IPS DF 6.9 (cell line): ENCODE measurements at regions not wholly inside any gene's neighbourhood (a gene's known extent, or its start where the extent isn't known, plus 50 kb on each side); places are given as distances from the start of the nearest gene placed in this dataset.

ENCODE experiments used
- DNase-seq: peaks from one replicate; pipeline ENCODE4 v3.0.0-alpha.2; 2013; ENCODE audit warnings: low read depth, low spot score
- H3K27ac ChIP-seq: one replicate; pipeline ENCODE4 v1.5.1; 2013; ENCODE audit warnings: low read length, control low read depth
- H3K27me3 ChIP-seq: 2 replicates; pipeline ENCODE4 v1.6.1; 2013; ENCODE audit warnings: mild to moderate bottlenecking, low read length; ENCODE audit not compliant: control insufficient read depth, insufficient read depth
- H3K36me3 ChIP-seq: 2 replicates; pipeline ENCODE4 v1.6.1; 2013; ENCODE audit warnings: low read length; ENCODE audit not compliant: control insufficient read depth, insufficient read depth
- H3K4me1 ChIP-seq: 2 replicates; pipeline ENCODE4 v1.6.1; 2013; ENCODE audit warnings: low read length; ENCODE audit not compliant: control insufficient read depth, insufficient read depth
- H3K4me3 ChIP-seq: 2 replicates; pipeline ENCODE4 v1.5.1; 2013; ENCODE audit warnings: mild to moderate bottlenecking, low read length
- H3K9me3 ChIP-seq: 2 replicates; pipeline ENCODE4 v1.6.1; 2013; ENCODE audit warnings: low read length, inconsistent platforms; ENCODE audit not compliant: control insufficient read depth, insufficient read depth
- WGBS: extraction: QIAGEN DNeasy Blood & Tissue Kit; methylation state at CpG from one replicate; pipeline ENCODE4 v1.1.7; 2013; ENCODE audit warnings: mixed read lengths, missing lambda C conversion rate; ENCODE audit not compliant: insufficient read length, insufficient coverage; 5-methylcytosine and 5-hydroxymethylcytosine counted together

DNA sequence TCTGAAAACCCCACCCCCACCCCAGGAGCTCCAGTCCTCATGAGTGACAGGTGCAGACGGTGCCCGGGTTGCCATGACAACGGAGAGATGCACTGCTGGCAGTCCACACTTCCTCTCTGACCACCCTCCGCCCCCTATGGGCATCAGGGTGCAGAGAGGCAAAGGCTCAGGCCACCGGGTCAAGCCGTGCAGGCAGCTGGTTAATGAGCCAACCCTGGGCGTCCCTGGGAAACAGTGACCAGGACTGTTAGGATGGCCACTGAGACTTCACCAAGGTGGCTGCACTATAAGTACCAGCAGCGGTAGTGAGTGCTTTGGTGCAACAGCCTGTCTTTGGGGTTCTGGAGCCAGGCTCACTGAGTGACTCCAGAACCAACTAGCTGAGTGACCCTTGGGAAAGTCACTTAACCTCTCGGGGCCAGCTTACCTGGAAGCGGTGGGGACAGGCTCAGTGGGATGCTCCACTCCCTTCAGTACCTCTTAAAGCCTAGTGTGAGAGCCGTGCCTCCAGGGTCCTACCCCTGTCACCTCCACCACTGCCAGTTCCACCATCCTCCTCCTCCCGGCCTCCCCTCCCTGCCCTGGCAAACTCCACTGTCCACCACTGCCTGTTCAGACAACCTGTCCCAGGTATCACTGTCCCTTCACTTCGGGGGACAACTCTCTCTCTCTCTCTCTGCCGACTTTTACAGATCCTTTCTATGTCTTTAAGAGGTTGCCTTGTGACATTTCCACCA is 121.0 kb upstream of the PRR20G start:
- H3K36me3 ChIP-seq = no peaks in the 10 kb centered on the region
- no peak overlapping the region for H3K4me3 ChIP-seq
- no peak overlapping the region for H3K27ac ChIP-seq
- no CpG with 5 or more reads among the region's 14 CpGs for WGBS
- no peaks in the 10 kb centered on the region for H3K4me1 ChIP-seq
- no peaks in the 10 kb centered on the region for H3K9me3 ChIP-seq
- DNase-seq = no peak
- H3K27me3 ChIP-seq = no peaks in the 10 kb centered on the region

DNA sequence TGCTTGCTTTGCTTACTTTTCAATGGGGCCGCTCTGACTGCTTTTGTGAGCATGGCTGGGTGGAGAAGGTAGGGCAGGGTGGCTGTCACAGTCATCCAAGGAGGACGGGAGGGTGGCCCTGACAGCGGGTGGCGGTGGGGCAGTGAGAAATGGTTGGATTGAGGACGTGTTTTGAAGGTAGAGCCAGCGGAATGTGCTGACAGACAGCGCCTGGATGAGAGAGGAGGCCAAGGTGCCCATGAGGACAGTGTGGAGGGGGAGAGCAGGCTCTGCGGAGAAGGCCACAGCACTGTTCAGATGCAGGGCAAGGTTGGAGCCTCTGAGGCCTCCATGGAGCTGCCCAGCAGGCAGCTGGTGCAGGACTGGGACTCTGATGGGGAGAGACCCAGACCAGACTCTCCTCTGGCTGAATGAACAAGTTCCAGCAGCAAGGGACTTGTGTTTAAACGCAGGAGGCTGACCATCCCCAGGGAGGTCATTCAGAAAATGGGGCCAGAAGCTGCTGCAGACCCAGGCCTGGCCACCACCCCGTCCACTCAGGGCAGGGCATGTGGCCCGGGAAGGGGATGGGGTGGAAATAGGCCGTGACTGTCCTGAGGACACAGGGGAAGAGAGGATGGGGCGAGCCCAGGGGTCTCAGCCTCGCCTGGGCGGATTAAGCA is 120.3 kb upstream of the PRR20G start:
- no CpG with 5 or more reads among the region's 15 CpGs for WGBS
- Histone ChIP-seq H3K36me3 (no peaks in the 10 kb centered on the region), H3K9me3 (no peaks in the 10 kb centered on the region), H3K4me3 (no peak overlapping the region), H3K27ac (no peak overlapping the region), H3K27me3 (no peaks in the 10 kb centered on the region), H3K4me1 (no peaks in the 10 kb centered on the region)
- DNase-seq = no peak

- no peaks in the 10 kb centered on the region for H3K27me3 ChIP-seq
- no peaks in the 10 kb centered on the region for H3K4me1 ChIP-seq
- H3K36me3 ChIP-seq = no peaks in the 10 kb centered on the region
- WGBS = no CpG with 5 or more reads among the region's 13 CpGs
- no peak for DNase-seq
- H3K4me3 ChIP-seq = no peak overlapping the region
- H3K27ac ChIP-seq = no peak overlapping the region
- no peaks in the 10 kb centered on the region for H3K9me3 ChIP-seq
Observed at GRCh38 chr3:127407026-127407939, 119.4 kb upstream of the PRR20G start.

DNA sequence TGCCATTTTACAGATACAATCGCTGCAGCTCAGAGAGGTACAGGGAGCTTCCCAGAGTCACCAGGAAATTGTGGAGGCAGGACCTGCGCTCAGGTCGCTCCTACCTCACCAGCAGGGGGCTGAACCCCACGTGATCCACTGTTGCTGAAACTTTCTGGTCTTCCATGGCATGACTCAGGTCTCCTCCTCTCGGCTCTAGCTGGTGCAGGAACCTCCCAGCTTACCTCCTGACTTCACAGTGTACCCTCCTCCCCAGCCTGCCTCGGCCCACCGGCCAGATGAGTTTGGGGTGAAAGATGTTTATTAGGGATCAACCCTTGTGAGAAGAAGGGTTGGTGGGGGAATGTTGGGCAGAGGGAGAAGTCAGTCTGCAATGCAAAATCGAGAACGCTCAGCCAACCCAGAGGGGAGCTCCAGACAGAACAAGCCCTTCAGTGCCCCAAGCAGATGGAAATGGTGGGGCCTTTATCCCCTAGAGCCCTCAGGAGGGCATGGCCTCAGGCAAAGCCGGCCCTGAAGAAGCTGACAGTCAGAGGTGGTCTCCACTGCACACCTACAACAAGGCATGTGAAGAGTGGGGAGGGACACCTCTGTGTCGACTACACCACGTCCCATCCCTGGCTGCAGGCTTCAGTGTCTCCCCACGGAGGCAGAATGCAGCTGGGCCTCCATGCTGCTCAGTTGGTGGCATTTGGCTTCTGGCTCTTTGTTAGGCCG is 118.6 kb upstream of the PRR20G start:
- Histone ChIP-seq H3K27ac (no peak overlapping the region), H3K4me1 (no peaks in the 10 kb centered on the region), H3K36me3 (no peaks in the 10 kb centered on the region), H3K27me3 (no peaks in the 10 kb centered on the region), H3K9me3 (no peaks in the 10 kb centered on the region), H3K4me3 (no peak overlapping the region)
- DNase-seq = no peak
- no CpG with 5 or more reads among the region's 14 CpGs for WGBS

DNA sequence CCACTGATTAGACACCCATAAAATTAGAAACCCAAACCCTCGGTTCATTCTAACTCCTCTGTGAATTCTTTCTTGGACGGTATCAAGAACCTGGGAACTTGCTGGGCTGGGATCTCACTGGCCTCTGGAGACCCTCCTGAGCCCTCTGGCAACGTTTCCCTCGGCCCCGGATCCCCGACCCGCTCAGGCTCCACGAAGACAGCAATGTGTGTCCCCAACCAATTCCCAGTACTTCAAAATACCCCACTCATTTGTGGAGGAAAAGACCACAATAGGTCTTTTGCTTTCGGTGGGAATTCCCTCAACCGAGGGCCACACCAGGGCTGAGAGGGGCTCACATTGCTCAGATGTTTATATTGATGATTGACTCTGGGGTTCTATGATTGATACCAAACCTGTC is 117.9 kb upstream of the PRR20G start:
- H3K9me3 ChIP-seq = no peaks in the 10 kb centered on the region
- H3K27ac ChIP-seq = no peak overlapping the region
- no CpG with 5 or more reads among the region's 10 CpGs for WGBS
- H3K4me3 ChIP-seq = no peak overlapping the region
- H3K36me3 ChIP-seq = no peaks in the 10 kb centered on the region
- DNase-seq = no peak
- H3K27me3 ChIP-seq = no peaks in the 10 kb centered on the region
- H3K4me1 ChIP-seq = no peaks in the 10 kb centered on the region

DNA sequence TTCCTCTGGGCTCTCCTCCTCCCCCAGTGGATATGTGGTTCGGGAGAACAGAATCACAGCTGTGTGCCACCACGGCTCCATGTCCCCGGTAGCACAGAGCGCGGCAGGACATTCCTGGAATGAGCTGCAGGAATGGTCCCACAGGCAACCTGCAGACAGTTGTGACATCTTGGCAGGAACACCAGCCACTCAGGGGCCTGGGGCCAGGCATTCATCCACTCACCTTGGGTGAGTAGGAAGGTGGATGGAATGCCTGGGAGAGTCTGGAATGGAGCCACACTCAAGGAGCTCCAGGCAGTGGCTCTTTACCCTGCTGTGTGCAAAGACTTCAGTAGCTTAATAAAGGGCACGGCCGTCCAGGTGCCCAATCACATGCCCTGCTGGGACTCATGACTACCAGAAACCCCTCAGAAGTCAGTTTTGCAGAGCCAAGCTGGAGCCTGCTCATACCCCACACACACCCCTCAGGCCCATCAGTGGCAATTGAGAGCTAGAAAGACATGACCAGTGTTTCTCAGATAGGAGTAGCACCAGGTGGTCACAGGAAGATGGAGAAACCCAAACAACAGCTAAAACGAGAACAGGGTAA is 117.3 kb upstream of the PRR20G start:
- Histone ChIP-seq H3K27ac (no peak overlapping the region), H3K4me3 (no peak overlapping the region), H3K27me3 (no peaks in the 10 kb centered on the region), H3K9me3 (no peaks in the 10 kb centered on the region), H3K4me1 (no peaks in the 10 kb centered on the region), H3K36me3 (no peaks in the 10 kb centered on the region)
- DNase-seq = no peak
- no CpG with 5 or more reads among the region's 8 CpGs for WGBS

GRCh38 chr3:127404221-127405009 is 116.6 kb upstream of the PRR20G start:
- no peaks in the 10 kb centered on the region for H3K4me1 ChIP-seq
- H3K27ac ChIP-seq = no peak overlapping the region
- DNase-seq = no peak
- no CpG with 5 or more reads among the region's 8 CpGs for WGBS
- no peaks in the 10 kb centered on the region for H3K36me3 ChIP-seq
- H3K27me3 ChIP-seq = no peaks in the 10 kb centered on the region
- H3K9me3 ChIP-seq = no peaks in the 10 kb centered on the region
- no peak overlapping the region for H3K4me3 ChIP-seq

GRCh38 chr3:127403795-127404194 is 115.9 kb upstream of the PRR20G start:
- no peaks in the 10 kb centered on the region for H3K27me3 ChIP-seq
- no peaks in the 10 kb centered on the region for H3K36me3 ChIP-seq
- no CpG with 5 or more reads among the region's 2 CpGs for whole genome bisulfite sequencing
- H3K4me1 ChIP-seq = no peaks in the 10 kb centered on the region
- no peak overlapping the region for H3K4me3 ChIP-seq
- H3K27ac ChIP-seq = no peak overlapping the region
- H3K9me3 ChIP-seq = no peaks in the 10 kb centered on the region
- DNase-seq = no peak

DNA sequence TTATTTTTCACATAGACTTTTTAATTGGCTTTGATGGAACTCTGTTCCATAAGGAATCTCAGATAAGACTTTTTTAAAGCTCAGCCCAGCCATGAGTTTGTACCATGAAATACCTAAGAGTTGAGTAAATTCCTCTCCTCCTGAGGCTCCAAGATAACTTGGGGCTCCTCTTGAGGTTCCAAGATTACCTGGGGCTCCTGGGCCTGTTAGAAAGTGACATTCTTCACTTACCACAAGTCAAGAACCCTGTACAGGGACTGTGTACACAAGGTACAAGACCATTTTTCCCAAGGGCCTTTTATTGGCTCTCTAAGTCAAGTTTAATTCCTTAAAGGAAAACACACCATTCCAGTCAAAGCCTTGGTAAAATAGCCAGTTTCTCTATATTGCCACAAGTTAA is 111.3 kb upstream of the PRR20G start:
- peaks cover 8% of the 10 kb centered on the region for H3K4me1 ChIP-seq
- DNase-seq = no peak
- no peak overlapping the region for H3K27ac ChIP-seq
- H3K36me3 ChIP-seq = no peaks in the 10 kb centered on the region
- H3K27me3 ChIP-seq = no peaks in the 10 kb centered on the region
- H3K9me3 ChIP-seq = no peaks in the 10 kb centered on the region
- no peak overlapping the region for H3K4me3 ChIP-seq
